LNCaP clone FGC (cell line): ENCODE measurements at regions not wholly inside any gene's neighbourhood (a gene's known extent, or its start where the extent isn't known, plus 50 kb on each side); places are given as distances from the start of the nearest gene placed in this dataset.
A peak's percentile ranks its signal among the peaks of the same experiment; 100 is the strongest.
"Not testable (repeated sequence)": the region's sequence is repeated elsewhere in the genome, so short reads cannot be mapped to it uniquely, and the experiment has no call there.

ENCODE experiments used
- DNase-seq: peaks from one replicate; pipeline ENCODE4 v3.0.0-alpha.2; 2011; ENCODE audit warnings: low read depth
- H3K4me3 ChIP-seq: 2 replicates; pipeline ENCODE4 v1.5.1; 2011; ENCODE audit warnings: mild to moderate bottlenecking, low read depth, low read length, control low read depth
- TF ChIP-seq, protein P1 (sequence below): IDR thresholded peaks from 2 replicates; pipeline ENCODE4 v1.5.1; 2012; ENCODE audit warnings: mild to moderate bottlenecking; ENCODE audit not compliant: control insufficient read depth, insufficient read depth; ENCODE audit errors: extremely low read depth

DNA sequence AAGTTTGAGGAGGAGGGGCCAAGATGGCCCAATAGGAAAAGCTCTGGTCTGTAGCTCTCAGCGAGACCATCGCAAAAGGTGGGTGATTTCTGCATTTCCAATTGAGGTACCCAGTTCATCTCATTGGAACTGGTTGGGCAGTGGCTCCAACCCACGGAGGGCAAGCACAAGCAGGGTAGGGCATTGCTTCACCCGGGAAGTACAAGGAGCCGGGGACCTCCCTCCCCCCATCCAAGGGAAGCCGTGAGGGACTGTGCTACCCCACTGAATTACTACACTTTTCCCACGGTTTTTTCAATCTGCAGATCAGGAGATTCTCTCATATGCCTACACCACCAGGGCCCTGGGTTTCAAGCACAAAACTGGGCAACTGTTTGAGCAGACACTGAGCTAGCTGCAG lies 58.0 kb upstream of the EFCAB3 start:
- DNase-seq, result no peak
- H3K4me3 ChIP-seq, result no peak overlapping the region
- TF ChIP-seq, protein P1, sequence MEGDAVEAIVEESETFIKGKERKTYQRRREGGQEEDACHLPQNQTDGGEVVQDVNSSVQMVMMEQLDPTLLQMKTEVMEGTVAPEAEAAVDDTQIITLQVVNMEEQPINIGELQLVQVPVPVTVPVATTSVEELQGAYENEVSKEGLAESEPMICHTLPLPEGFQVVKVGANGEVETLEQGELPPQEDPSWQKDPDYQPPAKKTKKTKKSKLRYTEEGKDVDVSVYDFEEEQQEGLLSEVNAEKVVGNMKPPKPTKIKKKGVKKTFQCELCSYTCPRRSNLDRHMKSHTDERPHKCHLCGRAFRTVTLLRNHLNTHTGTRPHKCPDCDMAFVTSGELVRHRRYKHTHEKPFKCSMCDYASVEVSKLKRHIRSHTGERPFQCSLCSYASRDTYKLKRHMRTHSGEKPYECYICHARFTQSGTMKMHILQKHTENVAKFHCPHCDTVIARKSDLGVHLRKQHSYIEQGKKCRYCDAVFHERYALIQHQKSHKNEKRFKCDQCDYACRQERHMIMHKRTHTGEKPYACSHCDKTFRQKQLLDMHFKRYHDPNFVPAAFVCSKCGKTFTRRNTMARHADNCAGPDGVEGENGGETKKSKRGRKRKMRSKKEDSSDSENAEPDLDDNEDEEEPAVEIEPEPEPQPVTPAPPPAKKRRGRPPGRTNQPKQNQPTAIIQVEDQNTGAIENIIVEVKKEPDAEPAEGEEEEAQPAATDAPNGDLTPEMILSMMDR, result no peak

DNA sequence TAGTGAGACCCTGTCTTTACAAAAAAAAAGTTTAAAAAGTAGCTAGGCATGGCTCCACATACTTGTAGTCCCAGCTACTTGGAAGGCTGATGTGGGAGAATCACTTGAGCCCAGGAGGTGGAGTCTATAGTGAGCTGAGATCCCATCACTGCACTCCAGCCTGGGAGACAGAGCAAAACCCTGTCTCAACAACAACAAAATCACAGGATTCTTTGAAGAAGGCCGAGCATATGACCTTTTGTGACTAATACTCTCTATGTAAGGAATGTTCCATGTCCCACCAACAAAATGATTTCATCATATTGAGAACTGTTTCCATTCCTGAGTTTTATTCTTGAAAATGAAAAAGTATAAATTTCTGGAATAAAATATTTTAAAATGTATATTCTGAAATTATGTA lies 58.9 kb upstream of the EFCAB3 start:
- TF ChIP-seq, protein P1, result no peak
- no peak for DNase-seq
- H3K4me3 ChIP-seq, result no peak overlapping the region

DNA sequence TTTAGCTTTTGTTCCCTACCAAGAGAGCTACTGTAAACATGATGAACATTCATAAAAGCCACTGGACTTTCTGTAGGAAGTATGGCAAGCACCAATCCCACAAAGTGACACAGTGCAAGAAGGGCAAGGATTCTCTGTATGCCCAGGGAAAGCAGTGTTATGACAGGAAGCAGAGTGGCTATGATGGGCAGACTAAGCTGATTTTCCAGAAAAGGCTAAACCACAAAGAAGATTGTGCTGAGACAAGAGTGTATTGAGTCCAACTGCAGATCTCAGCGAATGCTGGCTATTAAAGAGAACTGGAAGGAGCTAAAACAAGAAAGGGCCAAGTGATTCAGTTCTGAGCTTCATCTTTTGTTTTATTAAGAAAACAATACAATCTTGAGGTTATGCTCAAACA lies 60.5 kb upstream of the EFCAB3 start:
- DNase-seq, result no peak
- no peak overlapping the region for H3K4me3 ChIP-seq
- TF ChIP-seq, protein P1, result no peak

DNA sequence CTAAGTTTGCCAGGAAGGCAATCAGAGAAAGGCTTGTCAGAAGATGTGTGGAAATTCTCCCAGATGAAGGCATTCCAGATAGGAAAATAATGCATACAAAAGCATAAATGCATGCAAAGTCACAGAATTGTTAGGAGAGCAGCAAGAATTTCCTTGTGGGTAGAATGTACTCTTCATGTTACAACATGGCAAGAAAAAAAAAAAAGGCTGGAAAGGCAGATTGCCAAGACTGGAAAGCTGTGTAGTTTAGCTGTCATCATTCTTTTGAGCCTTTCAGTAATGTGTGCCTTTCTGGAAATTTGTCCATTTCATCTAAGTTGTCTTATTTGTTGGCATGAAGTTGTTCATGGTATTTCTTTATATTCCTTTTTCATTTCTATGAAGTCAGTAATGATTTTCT lies 71.0 kb upstream of the EFCAB3 start:
- DNase-seq, result no peak
- TF ChIP-seq, protein P1, result no peak
- no peak overlapping the region for H3K4me3 ChIP-seq

DNA sequence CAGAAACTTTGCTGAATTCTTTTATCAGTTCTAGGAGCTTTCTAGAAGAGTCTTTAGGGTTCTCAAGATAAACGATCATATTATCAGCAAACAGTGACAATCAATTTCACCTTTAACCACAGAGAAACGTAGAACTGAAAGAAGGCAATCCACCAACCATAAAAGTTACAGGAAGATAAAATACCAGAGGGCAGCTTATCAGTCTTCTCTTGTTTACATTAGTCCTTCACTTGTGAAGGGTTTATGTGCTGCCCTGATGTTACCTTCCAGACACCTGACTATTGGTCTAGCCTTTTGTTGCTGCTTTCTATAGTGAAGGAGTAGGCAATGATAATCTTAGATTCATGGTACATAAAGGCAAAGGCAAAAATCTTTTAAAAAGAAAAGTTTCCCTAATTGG lies 73.2 kb upstream of the EFCAB3 start:
- DNase-seq, result peak; percentile 28
- TF ChIP-seq, protein P1, result no peak
- no peak overlapping the region for H3K4me3 ChIP-seq

DNA sequence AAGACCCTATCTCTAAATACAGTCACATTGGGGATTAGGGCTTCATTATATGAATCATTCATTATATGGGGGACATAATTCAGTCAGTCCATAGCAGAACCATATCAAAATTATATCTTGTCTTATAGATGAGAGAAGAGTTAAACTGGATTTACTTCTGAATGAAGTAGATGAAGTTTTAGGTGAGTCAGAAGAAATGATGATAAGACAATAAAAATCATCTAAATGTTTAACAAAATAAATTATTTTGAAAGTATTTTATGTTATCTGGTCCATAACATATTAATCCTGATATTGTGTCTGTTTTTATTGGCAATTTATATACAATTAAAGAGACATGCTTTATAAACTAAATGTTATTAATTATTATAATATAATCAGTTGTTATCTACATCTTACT lies 76.9 kb upstream of the EFCAB3 start:
- TF ChIP-seq, protein P1, result no peak
- no peak overlapping the region for H3K4me3 ChIP-seq
- no peak for DNase-seq

DNA sequence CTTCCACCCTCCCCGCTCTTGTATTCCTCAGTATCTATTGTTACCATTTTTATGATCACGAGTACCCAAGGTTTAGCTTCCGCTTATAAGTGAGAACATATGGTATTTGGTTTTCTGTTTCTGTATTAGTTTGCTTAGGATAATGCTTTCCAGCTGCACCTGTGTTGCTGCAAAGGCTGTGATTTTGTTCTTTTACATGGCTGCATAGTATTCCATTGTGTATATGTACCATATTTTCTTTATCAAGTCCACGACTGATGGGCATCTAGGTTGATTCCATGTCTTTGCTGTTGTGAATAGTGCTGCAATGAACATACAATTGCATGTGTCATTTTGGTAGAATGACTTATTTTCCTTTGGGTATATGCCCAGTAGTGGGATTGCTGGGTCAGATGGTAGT lies 79.7 kb upstream of the EFCAB3 start:
- TF ChIP-seq, protein P1, result no peak
- no peak overlapping the region for H3K4me3 ChIP-seq
- DNase-seq, result no peak

DNA sequence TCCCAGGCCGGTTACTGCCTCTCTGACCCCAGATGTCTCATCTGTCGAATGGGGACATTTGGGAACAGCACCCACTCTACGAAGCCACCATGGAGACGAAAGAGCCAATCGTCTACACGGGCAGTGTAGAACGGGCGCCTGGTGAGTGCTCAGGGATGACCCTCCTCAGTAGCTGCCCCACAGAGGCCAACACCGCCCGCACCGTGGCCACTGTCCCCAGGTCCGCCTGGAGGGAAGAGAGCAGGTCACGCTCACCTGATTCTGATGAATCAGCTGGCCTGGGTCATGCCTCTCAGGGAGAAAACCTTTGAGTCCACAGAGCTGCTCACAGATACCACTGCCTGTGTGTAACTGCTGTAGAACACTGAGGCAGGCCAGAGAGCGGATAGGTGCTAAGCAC lies 105.1 kb upstream of the EFCAB3 start:
- H3K4me3 ChIP-seq, DNase-seq: not testable (repeated sequence)

DNA sequence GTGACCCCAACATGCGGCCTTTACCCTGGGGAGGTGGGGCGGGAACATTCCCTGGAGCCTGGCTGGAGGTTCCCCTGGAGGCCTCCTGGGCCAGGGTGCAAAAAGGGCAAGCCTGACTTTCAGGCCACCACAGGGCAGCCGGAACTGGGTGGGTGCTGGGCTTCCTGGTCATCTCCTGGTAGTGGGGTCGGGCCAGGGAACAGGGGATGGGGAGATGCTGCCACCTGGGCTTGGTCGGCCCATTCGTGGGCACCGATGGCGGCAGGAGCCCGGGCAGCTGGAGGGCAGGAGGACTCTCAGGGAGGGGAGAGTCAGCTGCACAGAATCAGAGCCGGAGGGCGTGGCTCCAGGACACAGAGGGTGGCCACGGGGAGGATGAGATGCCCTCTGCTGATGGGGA lies 112.0 kb upstream of the EFCAB3 start:
- DNase-seq, H3K4me3 ChIP-seq: not testable (repeated sequence)

DNA sequence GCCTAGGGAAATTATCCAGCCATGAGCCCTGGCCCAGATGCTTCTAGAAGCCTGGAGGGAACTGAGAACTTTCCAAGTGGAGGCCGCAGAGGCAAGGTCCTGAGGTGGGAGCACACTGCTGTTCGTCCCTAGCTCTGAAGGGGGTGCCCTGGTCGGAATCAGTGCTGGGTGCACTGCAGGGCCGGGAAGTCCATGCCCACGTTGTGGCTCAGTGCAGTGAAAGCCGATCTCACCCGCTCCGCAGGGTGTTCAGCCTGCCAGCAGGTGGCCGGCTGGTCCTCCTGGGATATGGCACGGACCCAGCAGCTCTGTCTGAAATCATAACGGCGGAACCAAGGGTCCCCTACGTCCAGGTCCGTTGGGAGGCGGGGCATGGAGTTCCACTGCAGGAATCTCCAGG lies 115.4 kb upstream of the EFCAB3 start:
- not testable (repeated sequence) for DNase-seq, H3K4me3 ChIP-seq

DNA sequence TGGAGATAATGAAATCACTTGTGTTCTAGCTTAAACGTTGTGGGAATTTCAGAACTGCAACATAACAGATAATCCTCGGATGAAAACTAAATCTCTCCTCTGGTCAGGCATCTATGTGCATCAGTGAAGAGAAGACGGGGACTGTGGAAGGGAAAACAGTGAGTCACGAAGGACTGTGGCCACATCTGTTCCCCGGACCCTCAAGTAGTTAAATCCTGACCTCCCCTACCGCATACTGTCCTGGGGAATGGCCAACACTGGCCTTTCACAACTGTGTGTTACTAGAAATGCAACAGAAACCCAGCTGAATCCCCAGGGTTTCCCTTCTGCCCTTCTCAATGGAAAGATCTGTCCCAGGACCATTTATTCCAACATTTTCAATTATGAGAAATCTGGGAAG lies 124.6 kb upstream of the EFCAB3 start:
- not testable (repeated sequence) for DNase-seq, H3K4me3 ChIP-seq
